ENCODE measurements at regions not wholly inside any gene's neighbourhood (a gene's known extent, or its start where the extent isn't known, plus 50 kb on each side); places are given as distances from the start of the nearest gene placed in this dataset.
"Not testable (repeated sequence)": the region's sequence is repeated elsewhere in the genome, so short reads cannot be mapped to it uniquely, and the experiment has no call there.

DNA sequence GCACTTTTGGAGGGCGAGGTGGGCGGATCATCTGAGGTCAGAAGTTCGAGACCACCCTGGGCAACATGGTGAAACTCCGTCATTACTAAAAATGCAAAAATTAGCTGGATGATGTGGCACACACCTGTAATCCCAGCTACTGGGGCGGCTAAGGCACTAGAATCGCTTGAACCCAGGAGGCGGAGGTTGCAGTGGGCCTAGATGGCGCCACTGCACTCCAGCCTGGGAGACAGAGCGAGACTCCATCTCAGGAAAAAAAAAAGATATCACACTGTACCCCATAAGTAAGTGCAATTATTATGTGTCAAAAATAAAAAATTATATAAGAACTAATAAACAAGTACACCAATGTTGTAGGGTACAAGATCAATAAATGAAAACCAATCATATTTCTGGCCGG is 200.0 kb downstream of the CDRT15L2 start:
- H3K27me3 ChIP-seq (ENCODE audit: control insufficient read depth, insufficient read depth, low read length): no peaks in the 10 kb centered on the region
- H3K9ac ChIP-seq: no peak overlapping the region
- TF ChIP-seq, protein P1, sequence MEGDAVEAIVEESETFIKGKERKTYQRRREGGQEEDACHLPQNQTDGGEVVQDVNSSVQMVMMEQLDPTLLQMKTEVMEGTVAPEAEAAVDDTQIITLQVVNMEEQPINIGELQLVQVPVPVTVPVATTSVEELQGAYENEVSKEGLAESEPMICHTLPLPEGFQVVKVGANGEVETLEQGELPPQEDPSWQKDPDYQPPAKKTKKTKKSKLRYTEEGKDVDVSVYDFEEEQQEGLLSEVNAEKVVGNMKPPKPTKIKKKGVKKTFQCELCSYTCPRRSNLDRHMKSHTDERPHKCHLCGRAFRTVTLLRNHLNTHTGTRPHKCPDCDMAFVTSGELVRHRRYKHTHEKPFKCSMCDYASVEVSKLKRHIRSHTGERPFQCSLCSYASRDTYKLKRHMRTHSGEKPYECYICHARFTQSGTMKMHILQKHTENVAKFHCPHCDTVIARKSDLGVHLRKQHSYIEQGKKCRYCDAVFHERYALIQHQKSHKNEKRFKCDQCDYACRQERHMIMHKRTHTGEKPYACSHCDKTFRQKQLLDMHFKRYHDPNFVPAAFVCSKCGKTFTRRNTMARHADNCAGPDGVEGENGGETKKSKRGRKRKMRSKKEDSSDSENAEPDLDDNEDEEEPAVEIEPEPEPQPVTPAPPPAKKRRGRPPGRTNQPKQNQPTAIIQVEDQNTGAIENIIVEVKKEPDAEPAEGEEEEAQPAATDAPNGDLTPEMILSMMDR (IDR thresholded peaks at IDR 0.05): no peak
- H3K27ac ChIP-seq: no peak overlapping the region
- H3K79me2 ChIP-seq: no peaks in the 10 kb centered on the region
- no peak overlapping the region for H2AFZ ChIP-seq
- no peaks in the 10 kb centered on the region for H3K9me3 ChIP-seq (ENCODE audit: control insufficient read depth, low read length)
- H3K4me1 ChIP-seq: no peaks in the 10 kb centered on the region
- no peak overlapping the region for H3K4me2 ChIP-seq (ENCODE audit: low read length)
- no peaks in the 10 kb centered on the region for H3K36me3 ChIP-seq (ENCODE audit: control insufficient read depth, insufficient read depth, low read length)
- no peak overlapping the region for H3K4me3 ChIP-seq (ENCODE audit: low read depth, low read length)

DNA sequence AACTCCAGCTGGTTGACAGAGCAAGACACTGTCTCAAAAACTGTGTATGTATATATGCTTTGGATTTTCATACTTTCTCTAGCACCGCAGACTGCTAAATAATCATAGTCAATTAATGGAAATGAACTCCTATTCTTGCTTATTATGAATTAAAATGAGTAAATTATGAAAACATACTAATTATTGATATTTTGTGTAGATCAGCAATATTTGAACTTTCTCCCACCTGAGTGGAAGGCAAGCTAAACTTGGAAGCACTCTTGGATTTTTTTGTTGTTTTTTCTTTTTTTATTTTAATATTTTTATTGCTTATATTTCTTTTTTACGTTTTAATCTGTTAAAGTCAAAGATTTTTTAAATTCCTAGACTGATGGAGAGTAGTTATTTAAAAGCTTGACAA is 201.7 kb downstream of the CDRT15L2 start:
- Histone ChIP-seq H3K27me3 (ENCODE audit: control insufficient read depth, insufficient read depth, low read length) (no peaks in the 10 kb centered on the region), H3K9ac (no peak overlapping the region), H3K4me2 (ENCODE audit: low read length) (no peak overlapping the region), H3K4me3 (ENCODE audit: low read depth, low read length) (no peak overlapping the region), H3K79me2 (no peaks in the 10 kb centered on the region), H3K27ac (no peak overlapping the region), H3K36me3 (ENCODE audit: control insufficient read depth, insufficient read depth, low read length) (no peaks in the 10 kb centered on the region), H2AFZ (no peak overlapping the region), H3K4me1 (no peaks in the 10 kb centered on the region), H3K9me3 (ENCODE audit: control insufficient read depth, low read length) (no peaks in the 10 kb centered on the region)
- TF ChIP-seq, protein P1 (IDR thresholded peaks at IDR 0.05): no peak

DNA sequence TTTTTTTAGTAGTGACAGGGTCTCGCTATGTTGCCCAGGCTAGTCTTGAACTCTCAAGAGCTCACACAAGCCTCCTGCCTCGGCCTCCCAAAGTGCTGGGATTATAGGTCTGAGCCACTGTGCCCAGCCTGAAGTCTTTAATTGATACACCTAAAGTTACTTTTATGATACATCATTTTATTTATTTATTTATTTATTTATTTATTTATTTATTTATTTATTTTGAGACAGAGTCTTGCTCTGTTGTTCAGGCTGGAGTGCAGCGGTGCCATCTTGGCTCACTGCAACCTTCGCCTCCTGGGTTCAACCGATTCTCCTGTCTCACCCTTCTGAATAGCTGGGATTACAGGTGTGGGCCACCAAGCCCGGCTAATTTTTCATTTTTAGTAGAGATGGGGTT is 202.3 kb downstream of the CDRT15L2 start:
- H3K4me2 ChIP-seq (ENCODE audit: low read length); H3K79me2 ChIP-seq; H3K27me3 ChIP-seq (ENCODE audit: control insufficient read depth, insufficient read depth, low read length); H3K4me1 ChIP-seq; H3K9ac ChIP-seq; H3K36me3 ChIP-seq (ENCODE audit: control insufficient read depth, insufficient read depth, low read length); H3K9me3 ChIP-seq (ENCODE audit: control insufficient read depth, low read length); H3K27ac ChIP-seq; H3K4me3 ChIP-seq (ENCODE audit: low read depth, low read length); H2AFZ ChIP-seq: not testable (repeated sequence)

DNA sequence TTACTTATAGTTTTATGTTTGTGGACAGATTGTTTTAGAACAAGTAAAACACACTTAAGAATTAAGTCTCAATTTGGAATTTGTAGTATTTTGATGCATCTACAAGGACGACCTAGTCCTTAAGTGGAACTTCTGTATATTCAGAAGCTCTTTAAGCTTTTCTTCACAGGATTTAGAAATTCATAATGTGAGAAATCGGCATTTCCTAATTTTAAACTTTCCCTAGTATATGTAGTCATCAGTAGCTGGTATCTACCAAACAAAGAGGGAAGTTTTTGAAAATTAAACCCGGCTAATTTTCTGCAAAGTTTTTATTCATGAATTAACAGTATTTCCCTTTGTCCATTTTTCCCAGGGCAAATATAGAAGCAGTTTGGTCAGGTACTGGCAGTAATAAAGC is 203.6 kb downstream of the CDRT15L2 start:
- H3K27ac ChIP-seq: no peak overlapping the region
- no peaks in the 10 kb centered on the region for H3K79me2 ChIP-seq
- TF ChIP-seq, protein P1 (IDR thresholded peaks at IDR 0.05): no peak
- no peaks in the 10 kb centered on the region for H3K27me3 ChIP-seq (ENCODE audit: control insufficient read depth, insufficient read depth, low read length)
- H3K4me3 ChIP-seq (ENCODE audit: low read depth, low read length): no peak overlapping the region
- H3K9me3 ChIP-seq (ENCODE audit: control insufficient read depth, low read length): no peaks in the 10 kb centered on the region
- no peak overlapping the region for H3K4me2 ChIP-seq (ENCODE audit: low read length)
- no peaks in the 10 kb centered on the region for H3K4me1 ChIP-seq
- no peak overlapping the region for H3K9ac ChIP-seq
- H3K36me3 ChIP-seq (ENCODE audit: control insufficient read depth, insufficient read depth, low read length): no peaks in the 10 kb centered on the region
- H2AFZ ChIP-seq: no peak overlapping the region

DNA sequence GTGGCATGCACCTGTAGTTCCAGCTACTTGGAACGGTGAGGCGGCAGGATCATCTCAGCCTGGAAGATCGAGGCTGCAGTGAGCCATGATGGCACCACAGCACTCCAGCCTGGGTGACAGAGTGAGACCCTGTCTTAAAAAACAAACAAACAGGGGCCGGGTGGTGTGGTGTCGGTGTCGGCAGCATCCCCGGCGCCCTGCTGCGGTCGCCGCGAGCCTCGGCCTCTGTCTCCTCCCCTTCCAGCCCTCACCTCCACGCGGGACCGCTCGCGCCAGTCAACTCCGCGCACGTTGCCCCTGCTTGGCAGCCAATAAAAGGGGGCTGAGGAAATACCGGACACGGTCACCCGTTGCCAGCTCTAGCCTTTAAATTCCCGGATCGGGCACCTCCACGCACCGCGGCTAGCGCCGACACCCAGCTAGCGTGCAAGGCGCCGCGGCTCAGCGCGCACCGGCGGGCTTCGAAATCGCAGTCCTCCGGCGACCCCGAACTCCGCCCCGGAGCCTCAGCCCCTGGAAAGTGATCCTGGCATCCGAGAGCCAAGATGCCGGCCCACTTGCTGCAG is 204.7 kb downstream of the CDRT15L2 start:
- Histone ChIP-seq H3K79me2 (no peaks in the 10 kb centered on the region), H3K9me3 (ENCODE audit: control insufficient read depth, low read length) (no peaks in the 10 kb centered on the region), H3K4me2 (ENCODE audit: low read length) (no peak overlapping the region), H2AFZ (no peak overlapping the region), H3K36me3 (ENCODE audit: control insufficient read depth, insufficient read depth, low read length) (no peaks in the 10 kb centered on the region), H3K27me3 (ENCODE audit: control insufficient read depth, insufficient read depth, low read length) (no peaks in the 10 kb centered on the region), H3K4me1 (no peaks in the 10 kb centered on the region), H3K4me3 (ENCODE audit: low read depth, low read length) (no peak overlapping the region), H3K9ac (no peak overlapping the region), H3K27ac (no peak overlapping the region)
- TF ChIP-seq, protein P1 (IDR thresholded peaks at IDR 0.05): no peak
